A673 (cell line): ENCODE measurements at regions not wholly inside any gene's neighbourhood (a gene's known extent, or its start where the extent isn't known, plus 50 kb on each side); places are given as distances from the start of the nearest gene placed in this dataset.

Experiments
- BruUV-seq: library from RNA; stranded (reverse); fragments of 400-500 nt; replicated peaks from 2 replicates; lab custom pipeline; 2021; lab: Mats Ljungman, UMichigan
- CTCF ChIA-PET: fragments of 300-600 bp; sonication (Branson Sonifier 250); formaldehyde crosslinking; loops from one replicate; lab custom pipeline; 2022; ENCODE audit warnings: antibody characterized with exemption; lab: Charles Lee
- POLR2A ChIA-PET: fragments of 300-600 bp; sonication (Branson Sonifier 250); formaldehyde crosslinking; loops from one replicate; lab custom pipeline; 2022; ENCODE audit warnings: antibody characterized with exemption; ENCODE audit not compliant: low non-redundant PET; lab: Charles Lee
- DNase-seq: peaks from one replicate; pipeline ENCODE4 v3.0.0-alpha.2; 2015; ENCODE audit warnings: low spot score
- H3K27ac ChIP-seq: fragments of 200-600 bp; sonication (generic); 2 replicates; pipeline ENCODE4 v1.5.1; 2016; ENCODE audit warnings: mixed run types, low read depth, mild to moderate bottlenecking, mixed read lengths, antibody characterized with exemption, low read length; ENCODE audit not compliant: poor library complexity, severe bottlenecking
- H3K27me3 ChIP-seq: fragments of 200-600 bp; sonication (generic); replicated peaks from 2 replicates; pipeline ENCODE4 v1.6.1; 2017; ENCODE audit warnings: mixed run types, low read depth, mild to moderate bottlenecking, mixed read lengths, antibody characterized with exemption, low read length; ENCODE audit not compliant: insufficient read depth, poor library complexity
- H3K36me3 ChIP-seq: fragments of 200-600 bp; sonication (generic); 2 replicates; pipeline ENCODE4 v1.6.1; 2016; ENCODE audit warnings: mixed run types, mild to moderate bottlenecking, mixed read lengths, antibody characterized with exemption, low read length; ENCODE audit not compliant: insufficient read depth, poor library complexity, severe bottlenecking
- H3K4me1 ChIP-seq: fragments of 200-600 bp; sonication (generic); 2 replicates; pipeline ENCODE4 v1.6.1; 2017; ENCODE audit warnings: mixed run types, mild to moderate bottlenecking, mixed read lengths, antibody characterized with exemption, low read length; ENCODE audit not compliant: insufficient read depth, poor library complexity, severe bottlenecking
- H3K4me3 ChIP-seq: fragments of 200-600 bp; sonication (generic); 2 replicates; pipeline ENCODE4 v1.5.1; 2016; ENCODE audit warnings: low read depth, mixed run types, mild to moderate bottlenecking, mixed read lengths, low read length; ENCODE audit not compliant: poor library complexity, severe bottlenecking
- H3K9me3 ChIP-seq: fragments of 200-600 bp; sonication (generic); 2 replicates; pipeline ENCODE4 v1.6.1; 2016; ENCODE audit warnings: mixed run types, low read depth, mild to moderate bottlenecking, mixed read lengths, antibody characterized with exemption, low read length; ENCODE audit not compliant: poor library complexity, severe bottlenecking
- CTCF ChIP-seq: fragments of 300-800, 200-600 bp; sonication (generic); conservative IDR thresholded peaks from 2 replicates; pipeline ENCODE4 v1.5.1; 2017; ENCODE audit warnings: low read depth, mild to moderate bottlenecking, antibody characterized with exemption, low read length, moderate library complexity, mixed read lengths
- EZH2 ChIP-seq: fragments of 200-600 bp; sonication (generic); IDR thresholded peaks from 2 replicates; pipeline ENCODE4 v1.6.1; 2017; ENCODE audit warnings: borderline replicate concordance, low read depth, mild to moderate bottlenecking, mixed read lengths, antibody characterized with exemption, low read length; ENCODE audit not compliant: poor library complexity, severe bottlenecking
- intact Hi-C: fragments of 100-400 bp; cut with micrococcal nuclease; formaldehyde crosslinking; loops from one replicate; pipeline ENCODE4 v1.10.0; 2022; ENCODE audit not compliant: unreplicated experiment

- no TSS peak for BruUV-seq
- intact Hi-C loops: no loop called here
- no peak overlapping the region for H3K4me3 ChIP-seq
- no peaks in the 10 kb centered on the region for H3K36me3 ChIP-seq
- POLR2A ChIA-PET: no interaction called here
- no peak for DNase-seq
- no peak overlapping the region for H3K27ac ChIP-seq
- CTCF ChIA-PET: no interaction called here
- H3K9me3 ChIP-seq: no peaks in the 10 kb centered on the region
- TF ChIP-seq CTCF (no peak), EZH2 (no peak)
- no peaks in the 10 kb centered on the region for H3K27me3 ChIP-seq
- no peaks in the 10 kb centered on the region for H3K4me1 ChIP-seq
These were observed 85.7 kb upstream of the GALNT13 start for GRCh38 chr2:153786016-153786415.

- ChIA-PET CTCF (no interaction called here), POLR2A (no interaction called here)
- no TSS peak for BruUV-seq
These were observed 84.1 kb upstream of the GALNT13 start for GRCh38 chr2:153787612-153788011.

GRCh38 chr2:153802671-153803070 lies 69.1 kb upstream of the GALNT13 start:
- no peaks in the 10 kb centered on the region for H3K9me3 ChIP-seq
- no peaks in the 10 kb centered on the region for H3K27me3 ChIP-seq
- no peaks in the 10 kb centered on the region for H3K4me1 ChIP-seq
- ChIA-PET POLR2A (no interaction called here), CTCF (no interaction called here)
- no peak for DNase-seq
- H3K27ac ChIP-seq: no peak overlapping the region
- BruUV-seq: no TSS peak
- H3K36me3 ChIP-seq: no peaks in the 10 kb centered on the region
- H3K4me3 ChIP-seq: no peak overlapping the region
- no peak for TF ChIP-seq EZH2
- TF ChIP-seq CTCF: no peak
- intact Hi-C loops: no loop called here

More at GRCh38 chr2:153787612-153788011, 84.1 kb upstream of the GALNT13 start:
- DNase-seq: no peak
- TF ChIP-seq CTCF (no peak), EZH2 (no peak)
- no peaks in the 10 kb centered on the region for H3K4me1 ChIP-seq
- no peak overlapping the region for H3K4me3 ChIP-seq
- intact Hi-C loops: no loop called here
- H3K27ac ChIP-seq: no peak overlapping the region
- H3K36me3 ChIP-seq: no peaks in the 10 kb centered on the region
- H3K27me3 ChIP-seq: no peaks in the 10 kb centered on the region
- no peaks in the 10 kb centered on the region for H3K9me3 ChIP-seq
